ENCODE measurements at regions not wholly inside any gene's neighbourhood (a gene's known extent, or its start where the extent isn't known, plus 50 kb on each side); places are given as distances from the start of the nearest gene placed in this dataset.
A peak's percentile ranks its signal among the peaks of the same experiment; 100 is the strongest.

DNA sequence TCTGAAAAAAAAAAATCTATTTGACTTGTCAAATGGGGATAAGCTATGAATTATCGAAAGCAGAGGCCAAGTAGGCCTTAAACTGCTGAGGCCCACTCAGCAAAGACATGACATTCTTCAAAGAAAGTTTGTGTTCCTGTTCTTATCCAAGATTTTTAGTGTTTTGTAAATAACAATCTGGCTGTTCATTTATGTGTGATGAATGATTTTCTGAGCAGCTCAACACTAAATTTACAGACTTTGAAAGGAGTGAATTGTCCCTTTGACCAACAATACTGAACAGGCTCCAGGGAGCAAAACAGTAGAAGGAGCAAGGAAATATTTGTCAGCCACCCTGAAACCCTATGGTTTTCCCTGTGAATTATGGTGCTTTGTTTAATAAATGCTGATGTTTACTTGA is 512.6 kb upstream of the NAALADL2 start:
- no peak for DNase-seq (ENCODE audit: low read depth)
- no peak overlapping the region for H3K4me3 ChIP-seq (ENCODE audit: low read depth, low read length)
- TF ChIP-seq, protein P1, sequence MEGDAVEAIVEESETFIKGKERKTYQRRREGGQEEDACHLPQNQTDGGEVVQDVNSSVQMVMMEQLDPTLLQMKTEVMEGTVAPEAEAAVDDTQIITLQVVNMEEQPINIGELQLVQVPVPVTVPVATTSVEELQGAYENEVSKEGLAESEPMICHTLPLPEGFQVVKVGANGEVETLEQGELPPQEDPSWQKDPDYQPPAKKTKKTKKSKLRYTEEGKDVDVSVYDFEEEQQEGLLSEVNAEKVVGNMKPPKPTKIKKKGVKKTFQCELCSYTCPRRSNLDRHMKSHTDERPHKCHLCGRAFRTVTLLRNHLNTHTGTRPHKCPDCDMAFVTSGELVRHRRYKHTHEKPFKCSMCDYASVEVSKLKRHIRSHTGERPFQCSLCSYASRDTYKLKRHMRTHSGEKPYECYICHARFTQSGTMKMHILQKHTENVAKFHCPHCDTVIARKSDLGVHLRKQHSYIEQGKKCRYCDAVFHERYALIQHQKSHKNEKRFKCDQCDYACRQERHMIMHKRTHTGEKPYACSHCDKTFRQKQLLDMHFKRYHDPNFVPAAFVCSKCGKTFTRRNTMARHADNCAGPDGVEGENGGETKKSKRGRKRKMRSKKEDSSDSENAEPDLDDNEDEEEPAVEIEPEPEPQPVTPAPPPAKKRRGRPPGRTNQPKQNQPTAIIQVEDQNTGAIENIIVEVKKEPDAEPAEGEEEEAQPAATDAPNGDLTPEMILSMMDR (IDR thresholded peaks at IDR 0.05; ENCODE audit: low read depth, low read length, missing control alignments), result no peak
- in situ Hi-C loops (cut with HindIII; ENCODE audit: low sequenced_read_pairs), result no loop called here

DNA sequence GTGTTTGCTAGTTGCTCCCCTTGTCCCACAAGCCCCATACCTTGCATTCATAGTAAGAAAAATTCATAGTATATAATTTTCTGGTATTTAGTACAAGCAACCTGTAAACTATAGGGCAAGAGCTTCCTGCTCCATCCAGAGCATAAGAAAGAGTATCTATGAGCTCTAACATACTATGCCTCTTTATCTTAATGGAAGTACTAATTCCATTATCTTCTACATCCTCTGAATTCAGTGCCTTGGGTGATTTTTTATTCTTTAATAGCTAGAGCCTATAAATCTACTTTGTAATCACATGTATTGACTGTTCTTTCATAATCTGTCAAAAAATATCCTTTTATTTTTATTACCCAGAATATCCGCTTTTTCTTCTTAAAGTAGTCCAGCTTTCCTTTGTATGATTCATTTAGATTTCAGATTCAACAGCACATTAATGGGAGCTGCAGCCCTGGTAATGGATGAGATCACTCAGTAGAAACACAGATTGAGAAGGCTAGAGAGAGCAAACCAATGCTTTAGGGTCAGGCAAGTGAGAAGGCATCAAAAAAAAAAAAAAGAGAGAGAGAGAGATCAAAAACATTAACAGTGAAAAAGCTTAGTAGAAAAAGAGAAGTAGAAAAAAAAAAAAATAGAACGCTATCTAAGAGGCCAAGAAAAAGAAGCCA is 511.5 kb upstream of the NAALADL2 start:
- in situ Hi-C loops (cut with HindIII; ENCODE audit: low sequenced_read_pairs), result no loop called here
- no peak overlapping the region for H3K4me3 ChIP-seq (ENCODE audit: low read depth, low read length)
- TF ChIP-seq, protein P1 (IDR thresholded peaks at IDR 0.05; ENCODE audit: low read depth, low read length, missing control alignments), result no peak
- no peak for DNase-seq (ENCODE audit: low read depth)

DNA sequence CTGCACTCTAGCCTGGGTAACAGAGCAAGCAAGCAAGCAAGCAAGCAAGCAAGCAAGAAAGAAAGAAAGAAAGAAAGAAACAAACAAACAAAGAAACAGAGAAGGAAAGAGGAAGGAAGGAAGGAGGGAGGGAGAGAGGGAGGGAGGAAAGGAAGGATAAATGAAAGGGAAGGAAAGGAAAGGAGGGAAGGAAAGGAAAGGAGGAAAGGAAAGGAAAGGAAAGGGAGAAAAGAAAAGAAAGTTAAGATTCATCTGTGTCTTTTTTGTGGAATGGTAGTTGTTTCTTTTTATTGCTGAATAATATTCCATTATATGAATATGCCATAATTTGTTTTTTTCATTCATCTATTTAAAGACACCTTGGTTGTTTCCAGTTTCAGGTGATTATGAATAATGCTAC is 506.9 kb upstream of the NAALADL2 start:
- no peak for DNase-seq (ENCODE audit: low read depth)
- H3K4me3 ChIP-seq (ENCODE audit: low read depth, low read length), result no peak overlapping the region
- in situ Hi-C loops (cut with HindIII; ENCODE audit: low sequenced_read_pairs), result no loop called here
- TF ChIP-seq, protein P1 (IDR thresholded peaks at IDR 0.05; ENCODE audit: low read depth, low read length, missing control alignments), result no peak

DNA sequence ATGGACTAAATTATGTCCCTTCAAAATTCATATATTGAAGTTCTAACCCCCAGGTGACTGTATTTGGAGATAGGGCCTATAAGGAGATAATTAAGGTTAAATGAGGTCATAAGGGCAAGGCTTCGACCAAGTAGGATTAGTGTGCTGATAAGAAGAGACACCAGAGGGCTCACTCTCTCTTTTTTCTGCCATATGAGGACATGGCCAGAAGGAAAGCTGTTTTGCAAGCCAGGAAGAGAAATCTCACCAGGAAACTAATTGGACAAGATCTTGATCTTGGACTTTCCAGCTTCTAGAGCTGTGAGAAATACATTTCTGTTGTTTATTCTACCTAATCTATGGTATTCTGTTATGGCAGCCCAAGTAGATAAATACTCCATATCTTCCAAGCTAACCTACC is 503.6 kb upstream of the NAALADL2 start:
- in situ Hi-C loops (cut with HindIII; ENCODE audit: low sequenced_read_pairs), result no loop called here
- TF ChIP-seq, protein P1 (IDR thresholded peaks at IDR 0.05; ENCODE audit: low read depth, low read length, missing control alignments), result peak; percentile 36
- no peak for DNase-seq (ENCODE audit: low read depth)
- H3K4me3 ChIP-seq (ENCODE audit: low read depth, low read length), result no peak overlapping the region

DNA sequence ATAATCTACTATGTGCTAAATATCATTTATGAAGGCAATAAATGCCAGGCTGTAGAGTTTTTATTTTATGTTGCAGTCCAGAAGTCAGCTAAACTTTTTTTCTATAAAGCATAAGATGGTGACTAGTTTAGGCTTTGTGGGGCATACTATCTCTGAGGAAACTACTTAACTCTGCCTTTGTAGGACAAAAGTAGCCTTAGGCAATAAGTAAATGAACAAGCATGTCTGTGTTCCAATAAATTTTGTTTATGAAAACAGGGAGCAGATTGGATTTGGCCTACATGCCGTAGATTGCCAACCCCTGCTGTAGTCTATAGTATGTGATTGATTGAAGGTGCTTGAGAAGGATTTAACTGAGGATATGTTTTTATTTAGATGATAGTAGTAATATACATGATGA is 502.5 kb upstream of the NAALADL2 start:
- no peak overlapping the region for H3K4me3 ChIP-seq (ENCODE audit: low read depth, low read length)
- DNase-seq (ENCODE audit: low read depth), result no peak
- TF ChIP-seq, protein P1 (IDR thresholded peaks at IDR 0.05; ENCODE audit: low read depth, low read length, missing control alignments), result no peak
- in situ Hi-C loops (cut with HindIII; ENCODE audit: low sequenced_read_pairs), result no loop called here

DNA sequence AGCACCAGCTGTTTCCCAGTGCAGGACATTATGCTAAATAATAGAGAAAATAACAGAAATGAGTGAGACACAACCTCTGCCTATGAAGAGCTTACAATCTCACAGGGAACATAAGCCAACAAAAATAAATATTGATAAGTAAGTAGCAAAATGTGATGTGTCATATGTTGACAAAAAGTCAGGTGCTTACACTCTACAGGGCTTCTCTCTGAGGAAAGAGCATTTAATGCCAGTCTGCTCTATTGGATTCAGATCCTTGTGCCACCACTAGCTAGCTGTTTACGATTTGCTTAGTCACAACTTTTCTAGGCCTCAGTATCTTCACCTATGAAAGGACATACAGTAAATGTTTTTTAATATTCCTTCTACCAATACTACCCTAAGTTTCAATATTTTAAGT is 500.9 kb upstream of the NAALADL2 start:
- TF ChIP-seq, protein P1 (IDR thresholded peaks at IDR 0.05; ENCODE audit: low read depth, low read length, missing control alignments), result no peak
- DNase-seq (ENCODE audit: low read depth), result no peak
- H3K4me3 ChIP-seq (ENCODE audit: low read depth, low read length), result no peak overlapping the region
- in situ Hi-C loops (cut with HindIII; ENCODE audit: low sequenced_read_pairs), result no loop called here

Measured in astrocyte of the cerebellum (primary cell).